ENCODE measurements at regions not wholly inside any gene's neighbourhood (a gene's known extent, or its start where the extent isn't known, plus 50 kb on each side); places are given as distances from the start of the nearest gene placed in this dataset.

DNA sequence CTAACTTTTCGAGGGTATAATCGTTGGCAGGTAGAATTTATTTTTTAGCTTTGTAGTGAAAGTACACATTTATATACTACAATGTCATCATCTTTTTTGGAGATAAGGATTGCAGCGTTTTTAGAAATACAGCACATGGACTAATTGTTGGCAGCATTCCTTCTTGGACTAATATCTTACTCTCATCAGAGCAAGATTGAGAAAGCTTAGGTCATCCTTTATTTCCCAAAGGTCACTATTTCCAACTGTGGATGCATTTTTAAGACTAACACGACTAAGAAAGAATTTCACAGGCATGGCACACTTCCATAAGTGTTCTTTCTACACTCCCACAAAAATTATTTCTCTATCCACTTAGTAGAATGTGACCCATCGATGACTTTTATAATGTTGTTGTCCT lies 732.3 kb downstream of the NCAM2 start:
- TF ChIP-seq, protein P1, sequence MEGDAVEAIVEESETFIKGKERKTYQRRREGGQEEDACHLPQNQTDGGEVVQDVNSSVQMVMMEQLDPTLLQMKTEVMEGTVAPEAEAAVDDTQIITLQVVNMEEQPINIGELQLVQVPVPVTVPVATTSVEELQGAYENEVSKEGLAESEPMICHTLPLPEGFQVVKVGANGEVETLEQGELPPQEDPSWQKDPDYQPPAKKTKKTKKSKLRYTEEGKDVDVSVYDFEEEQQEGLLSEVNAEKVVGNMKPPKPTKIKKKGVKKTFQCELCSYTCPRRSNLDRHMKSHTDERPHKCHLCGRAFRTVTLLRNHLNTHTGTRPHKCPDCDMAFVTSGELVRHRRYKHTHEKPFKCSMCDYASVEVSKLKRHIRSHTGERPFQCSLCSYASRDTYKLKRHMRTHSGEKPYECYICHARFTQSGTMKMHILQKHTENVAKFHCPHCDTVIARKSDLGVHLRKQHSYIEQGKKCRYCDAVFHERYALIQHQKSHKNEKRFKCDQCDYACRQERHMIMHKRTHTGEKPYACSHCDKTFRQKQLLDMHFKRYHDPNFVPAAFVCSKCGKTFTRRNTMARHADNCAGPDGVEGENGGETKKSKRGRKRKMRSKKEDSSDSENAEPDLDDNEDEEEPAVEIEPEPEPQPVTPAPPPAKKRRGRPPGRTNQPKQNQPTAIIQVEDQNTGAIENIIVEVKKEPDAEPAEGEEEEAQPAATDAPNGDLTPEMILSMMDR (IDR thresholded peaks at IDR 0.05): no peak
- no peak for TF ChIP-seq EZH2 (IDR thresholded peaks at IDR 0.05)

All from neural progenitor cell (in vitro differentiated cells).